K562 (cell line): ENCODE measurements at regions not wholly inside any gene's neighbourhood (a gene's known extent, or its start where the extent isn't known, plus 50 kb on each side); places are given as distances from the start of the nearest gene placed in this dataset.

Experiments used
- BRF1 ChIP-seq: IDR thresholded peaks from 3 replicates; pipeline ENCODE4 v1.6.1; 2011; ENCODE audit warnings: borderline replicate concordance, mild to moderate bottlenecking; ENCODE audit not compliant: insufficient read length; ENCODE audit errors: extremely low read depth
- HNRNPLL ChIP-seq: fragments of 200-400 bp; formaldehyde crosslinking; IDR thresholded peaks from 2 replicates; pipeline ENCODE4 v1.6.1; 2017; ENCODE audit warnings: low read length, low read depth, mild to moderate bottlenecking; ENCODE audit not compliant: poor library complexity, severe bottlenecking
- MYNN ChIP-seq, 2 experiments: sonication (generic); formaldehyde crosslinking in 1 of 2; IDR thresholded peaks; 2 replicates each; pipeline versions ENCODE4 v1.5.0 to v1.6.1; 2016 to 2020; ENCODE audit warnings: antibody characterized with exemption in 1 of 2, missing genetic modification reagents in 1 of 2
- NR2C2 ChIP-seq, 2 experiments: fragments of 200-800 bp in 1 of 2; sonication (Bioruptor generic) in 1 of 2; sonication (generic) in 1 of 2; formaldehyde crosslinking in 1 of 2; IDR thresholded peaks; 2 replicates each; pipeline versions ENCODE4 v1.6.1 to v1.8.0; 2016 to 2022; ENCODE audit warnings: mild to moderate bottlenecking in 1 of 2, missing compliant biosample characterization in 1 of 2, missing genetic modification characterization in 1 of 2, missing genetic modification reagents in 1 of 2
- PCBP1 ChIP-seq: fragments of 200-400 bp; formaldehyde crosslinking; IDR thresholded peaks from 2 replicates; pipeline ENCODE4 v1.6.1; 2018; ENCODE audit warnings: mild to moderate bottlenecking, low read depth, low read length; ENCODE audit not compliant: poor library complexity, severe bottlenecking
- ZNF445 ChIP-seq: fragments of 250-450 bp; sonication (Bioruptor Pico); IDR thresholded peaks from 2 replicates; pipeline ENCODE4 v1.4.0; 2020; ENCODE audit warnings: low read depth, mild to moderate bottlenecking, moderate library complexity
- TF ChIP-seq, protein P1 (sequence below): sonication (generic); formaldehyde crosslinking; IDR thresholded peaks from 2 replicates; pipeline ENCODE4 v1.8.0; 2022; ENCODE audit warnings: missing genetic modification reagents, mild to moderate bottlenecking, moderate library complexity, borderline replicate concordance
- TF ChIP-seq, protein P2 (sequence below), 2 experiments: fragments of 450-650 bp; IDR thresholded peaks; 2 replicates each; pipeline ENCODE4 v1.6.1; 2018; ENCODE audit warnings: mild to moderate bottlenecking in 2 of 2, low read depth in 1 of 2; ENCODE audit not compliant: partially characterized antibody in 2 of 2

DNA sequence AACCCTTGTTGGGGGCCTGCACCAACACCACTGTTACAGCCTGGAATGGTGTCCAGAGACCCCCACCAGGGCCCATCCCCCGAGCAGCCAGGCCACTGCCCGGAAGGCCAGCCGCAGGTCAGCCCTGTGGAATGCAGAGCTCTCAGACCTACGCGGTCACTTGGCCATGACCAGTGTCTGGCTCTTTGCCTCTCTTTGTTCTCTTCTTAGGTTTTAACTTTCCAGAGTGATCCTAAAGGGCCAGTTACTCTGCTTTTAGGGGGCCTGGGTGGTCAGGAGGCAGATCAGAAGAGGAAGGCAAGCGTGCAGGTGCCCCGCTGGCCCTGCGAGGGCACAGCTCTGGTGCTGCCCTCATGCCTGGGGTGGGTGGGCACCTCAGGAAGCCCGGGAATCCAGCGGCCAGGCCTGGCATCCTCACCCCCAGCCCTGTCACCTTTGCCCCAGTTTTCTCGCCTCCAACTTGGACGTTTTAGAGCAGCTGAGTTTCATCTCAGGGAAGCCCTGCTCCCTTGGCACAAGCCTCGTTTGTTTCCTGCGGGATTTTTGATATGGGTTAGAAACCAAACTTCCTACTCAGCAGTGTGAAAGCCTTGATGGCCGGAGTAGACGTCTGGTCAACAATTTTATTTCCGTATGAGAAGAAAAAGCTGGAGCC lies 62.5 kb upstream of the CHST15 start (continued):
- TF ChIP-seq NR2C2 (CRISPR knock-in tag; IDR thresholded peaks at IDR 0.05) (no peak), NR2C2 (tag; IDR thresholded peaks at IDR 0.05) (no peak), ZNF445 (CRISPR knock-in tag) (no peak), PCBP1 (no peak), MYNN (IDR thresholded peaks at IDR 0.05) (no peak), MYNN (CRISPR knock-in tag; IDR thresholded peaks at IDR 0.05) (no peak), HNRNPLL (no peak), BRF1 (no peak)
- TF ChIP-seq, protein P1, sequence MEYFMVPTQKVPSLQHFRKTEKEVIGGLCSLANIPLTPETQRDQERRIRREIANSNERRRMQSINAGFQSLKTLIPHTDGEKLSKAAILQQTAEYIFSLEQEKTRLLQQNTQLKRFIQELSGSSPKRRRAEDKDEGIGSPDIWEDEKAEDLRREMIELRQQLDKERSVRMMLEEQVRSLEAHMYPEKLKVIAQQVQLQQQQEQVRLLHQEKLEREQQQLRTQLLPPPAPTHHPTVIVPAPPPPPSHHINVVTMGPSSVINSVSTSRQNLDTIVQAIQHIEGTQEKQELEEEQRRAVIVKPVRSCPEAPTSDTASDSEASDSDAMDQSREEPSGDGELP (CRISPR knock-in tag) = no peak
- TF ChIP-seq, protein P2, sequence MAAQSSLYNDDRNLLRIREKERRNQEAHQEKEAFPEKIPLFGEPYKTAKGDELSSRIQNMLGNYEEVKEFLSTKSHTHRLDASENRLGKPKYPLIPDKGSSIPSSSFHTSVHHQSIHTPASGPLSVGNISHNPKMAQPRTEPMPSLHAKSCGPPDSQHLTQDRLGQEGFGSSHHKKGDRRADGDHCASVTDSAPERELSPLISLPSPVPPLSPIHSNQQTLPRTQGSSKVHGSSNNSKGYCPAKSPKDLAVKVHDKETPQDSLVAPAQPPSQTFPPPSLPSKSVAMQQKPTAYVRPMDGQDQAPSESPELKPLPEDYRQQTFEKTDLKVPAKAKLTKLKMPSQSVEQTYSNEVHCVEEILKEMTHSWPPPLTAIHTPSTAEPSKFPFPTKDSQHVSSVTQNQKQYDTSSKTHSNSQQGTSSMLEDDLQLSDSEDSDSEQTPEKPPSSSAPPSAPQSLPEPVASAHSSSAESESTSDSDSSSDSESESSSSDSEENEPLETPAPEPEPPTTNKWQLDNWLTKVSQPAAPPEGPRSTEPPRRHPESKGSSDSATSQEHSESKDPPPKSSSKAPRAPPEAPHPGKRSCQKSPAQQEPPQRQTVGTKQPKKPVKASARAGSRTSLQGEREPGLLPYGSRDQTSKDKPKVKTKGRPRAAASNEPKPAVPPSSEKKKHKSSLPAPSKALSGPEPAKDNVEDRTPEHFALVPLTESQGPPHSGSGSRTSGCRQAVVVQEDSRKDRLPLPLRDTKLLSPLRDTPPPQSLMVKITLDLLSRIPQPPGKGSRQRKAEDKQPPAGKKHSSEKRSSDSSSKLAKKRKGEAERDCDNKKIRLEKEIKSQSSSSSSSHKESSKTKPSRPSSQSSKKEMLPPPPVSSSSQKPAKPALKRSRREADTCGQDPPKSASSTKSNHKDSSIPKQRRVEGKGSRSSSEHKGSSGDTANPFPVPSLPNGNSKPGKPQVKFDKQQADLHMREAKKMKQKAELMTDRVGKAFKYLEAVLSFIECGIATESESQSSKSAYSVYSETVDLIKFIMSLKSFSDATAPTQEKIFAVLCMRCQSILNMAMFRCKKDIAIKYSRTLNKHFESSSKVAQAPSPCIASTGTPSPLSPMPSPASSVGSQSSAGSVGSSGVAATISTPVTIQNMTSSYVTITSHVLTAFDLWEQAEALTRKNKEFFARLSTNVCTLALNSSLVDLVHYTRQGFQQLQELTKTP (IDR thresholded peaks at IDR 0.05; ENCODE audit: low read depth in 1 of 2, partially characterized antibody in 2 of 2) = no peak
